AG08395 (cell line): ENCODE measurements at regions not wholly inside any gene's neighbourhood (a gene's known extent, or its start where the extent isn't known, plus 50 kb on each side); places are given as distances from the start of the nearest gene placed in this dataset.
A peak's percentile ranks its signal among the peaks of the same experiment; 100 is the strongest.

Experiments
- DNase-seq: peaks from one replicate; pipeline ENCODE4 v3.0.0; 2012; ENCODE audit warnings: mixed read lengths, low spot score

DNA sequence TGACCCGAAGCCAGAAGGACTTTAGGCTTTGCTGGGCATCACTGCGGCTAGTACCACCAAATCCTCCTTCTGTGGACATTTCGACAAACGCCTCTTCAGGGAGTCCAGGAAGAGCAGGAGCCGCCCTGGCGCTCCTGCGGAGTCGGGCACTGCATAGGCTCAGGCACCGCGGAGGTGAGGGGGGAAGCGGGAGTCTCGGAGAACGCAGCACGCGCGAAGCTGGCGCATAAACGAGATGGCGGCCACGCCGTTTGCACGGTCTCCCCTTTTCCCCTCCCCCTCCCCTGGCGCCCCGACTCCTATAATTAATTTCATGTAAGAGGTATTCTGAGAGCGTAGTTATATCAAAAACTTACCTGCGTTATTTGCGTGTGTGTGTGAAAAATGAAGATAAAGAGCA is 137.8 kb upstream of the GAS1 start:
- no peak for DNase-seq

GRCh38 chr9:87085521-87085920 is 138.2 kb upstream of the GAS1 start:
- no peak for DNase-seq

- DNase-seq: no peak
These were observed 139.0 kb upstream of the GAS1 start for GRCh38 chr9:87086221-87086818.

DNA sequence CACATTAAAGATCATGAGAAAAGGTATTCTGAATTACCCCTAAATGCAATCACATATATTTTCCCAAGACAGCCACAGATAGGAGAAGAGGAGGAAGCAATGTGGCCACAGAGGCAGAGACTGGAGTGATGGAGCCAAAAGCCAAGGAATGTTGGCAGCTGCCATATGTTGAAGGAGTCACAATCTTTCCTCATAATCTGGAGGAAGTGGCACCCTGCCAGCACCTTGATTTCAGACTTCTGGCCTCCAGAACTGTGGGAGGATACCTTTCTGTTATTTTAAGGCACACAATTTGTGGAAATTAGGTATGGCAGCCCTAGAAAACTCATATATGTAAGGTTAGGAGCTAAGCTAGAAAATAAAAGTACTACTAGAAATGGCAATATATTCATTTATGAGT is 139.9 kb upstream of the GAS1 start:
- no peak for DNase-seq

DNA sequence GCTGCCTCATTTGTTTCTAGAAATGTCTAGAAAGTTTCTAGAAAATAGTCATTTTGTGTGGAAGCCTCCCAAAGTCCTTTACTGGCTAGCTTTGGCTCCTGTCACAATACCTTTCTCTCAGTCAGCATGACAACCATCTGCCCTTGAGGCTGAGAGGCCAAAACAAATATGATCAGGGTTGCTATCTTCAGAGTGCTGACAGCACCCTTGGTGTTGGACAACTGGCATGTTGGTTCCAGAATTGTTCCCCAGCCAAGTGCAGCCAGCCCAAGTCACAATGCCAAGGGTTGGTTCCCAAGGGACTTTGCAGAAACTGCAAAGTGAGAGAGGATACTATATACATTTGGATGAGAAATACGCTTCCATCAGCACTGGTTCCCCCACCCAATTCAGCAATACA is 140.9 kb upstream of the GAS1 start:
- no peak for DNase-seq

- no peak for DNase-seq
These were observed 141.5 kb upstream of the GAS1 start for GRCh38 chr9:87088621-87089365.

- DNase-seq: no peak
These were observed 142.2 kb upstream of the GAS1 start for GRCh38 chr9:87089506-87089905.

- DNase-seq: no peak
These were observed 142.6 kb upstream of the GAS1 start for GRCh38 chr9:87089929-87090328.

GRCh38 chr9:87093777-87094176 is 146.5 kb upstream of the GAS1 start:
- no peak for DNase-seq

DNA sequence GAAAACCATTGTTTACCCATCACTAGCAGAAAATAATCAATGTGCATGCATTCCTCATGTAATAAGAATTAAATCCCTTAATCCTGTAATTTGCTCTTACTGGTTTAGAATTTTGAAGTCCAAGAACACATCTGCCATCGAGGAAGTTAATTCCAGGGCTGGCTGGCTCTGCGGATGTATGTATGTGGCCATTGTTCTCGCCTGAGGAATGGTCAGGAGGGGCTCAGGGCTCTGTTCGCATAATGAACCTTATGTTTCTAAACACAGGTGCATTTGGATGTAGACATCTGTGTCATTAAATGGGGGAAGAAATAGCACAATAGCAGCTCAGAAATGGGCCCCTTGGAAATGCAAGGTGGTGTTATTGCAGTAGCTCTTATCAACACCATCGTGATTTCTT is 148.6 kb upstream of the GAS1 start:
- no peak for DNase-seq

DNA sequence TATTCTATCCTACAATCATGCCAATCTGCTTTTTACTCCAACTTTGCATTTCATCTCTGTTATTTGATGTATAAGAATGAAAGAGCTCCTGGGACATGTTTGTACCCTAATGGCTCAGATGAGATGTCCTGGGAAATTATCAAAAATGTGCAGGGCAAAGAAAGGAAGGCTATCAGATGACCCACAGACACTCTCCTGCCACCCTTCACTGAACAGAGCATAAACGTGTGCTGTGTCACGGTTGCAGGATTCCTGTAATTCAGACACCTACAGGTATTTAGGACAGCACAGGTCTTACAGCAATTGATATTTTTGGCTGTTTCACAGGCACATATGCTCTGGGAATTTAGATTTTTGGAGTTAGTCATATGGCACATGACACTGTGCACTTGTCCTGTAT is 149.2 kb upstream of the GAS1 start:
- no peak for DNase-seq

DNA sequence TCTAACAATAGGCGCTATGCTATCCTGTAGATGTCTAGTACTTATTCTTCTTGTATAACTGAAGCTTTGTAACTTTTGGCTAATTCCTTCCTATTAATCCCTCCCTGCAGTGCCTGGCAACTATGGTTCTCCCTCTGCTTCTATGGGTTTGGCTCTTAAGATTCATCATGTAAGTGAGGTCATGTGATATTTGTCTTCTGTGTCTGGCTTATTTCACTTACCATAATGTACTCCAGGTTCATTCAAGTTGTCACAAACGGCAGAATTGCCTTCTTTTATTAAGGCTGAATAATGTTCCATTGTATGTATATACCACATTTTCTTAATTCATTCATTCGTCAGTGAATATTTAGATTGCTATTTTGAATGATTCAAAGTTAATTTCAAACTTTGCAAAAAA is 149.9 kb upstream of the GAS1 start:
- DNase-seq: no peak

DNA sequence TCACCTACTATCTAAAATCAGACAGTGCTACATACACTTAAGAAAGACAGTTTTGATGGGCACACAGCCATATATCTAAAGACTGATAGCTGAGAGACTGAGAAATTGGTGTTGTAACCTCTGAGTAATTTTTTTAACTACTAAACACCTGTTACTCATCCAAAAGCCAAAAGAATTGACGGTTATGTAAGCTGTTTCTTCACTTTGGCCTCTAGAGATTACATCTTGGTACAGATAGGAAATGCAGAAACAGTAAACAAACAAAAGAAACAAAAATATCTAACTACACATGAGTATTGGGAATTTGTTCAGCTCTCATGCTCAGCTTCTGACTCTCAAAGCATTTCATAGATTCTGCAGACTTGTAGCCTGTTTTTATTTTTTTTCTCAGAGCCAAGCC is 152.1 kb upstream of the GAS1 start:
- DNase-seq: no peak

GRCh38 chr9:87100001-87100400 is 152.7 kb upstream of the GAS1 start:
- no peak for DNase-seq

- no peak for DNase-seq
These were observed 154.8 kb upstream of the GAS1 start for GRCh38 chr9:87102126-87102525.

- DNase-seq: no peak
These were observed 159.8 kb upstream of the GAS1 start for GRCh38 chr9:87107072-87107471.

- DNase-seq: no peak
These were observed 161.4 kb upstream of the GAS1 start for GRCh38 chr9:87108661-87109060.

DNA sequence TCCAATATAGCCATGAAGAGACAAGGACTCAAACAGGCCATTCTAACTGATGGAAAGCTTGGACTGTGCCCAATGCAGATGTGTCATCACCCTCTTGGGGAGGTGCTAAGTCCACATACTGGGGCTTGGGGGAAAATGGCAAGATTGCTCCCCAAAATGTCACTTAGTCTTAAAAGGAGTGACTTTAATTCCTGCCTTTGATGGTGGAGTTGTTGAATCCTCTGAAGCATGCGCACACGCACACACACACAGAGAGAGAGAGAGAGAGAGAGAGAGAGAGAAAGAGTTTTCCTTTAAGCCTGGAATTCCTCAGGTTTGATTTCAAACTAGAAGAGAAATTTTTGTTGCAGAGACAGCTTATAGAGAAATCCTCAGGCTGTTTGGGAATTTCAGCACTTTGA is 161.9 kb upstream of the GAS1 start:
- DNase-seq: no peak

- DNase-seq: peak; percentile 47
These were observed 162.5 kb upstream of the GAS1 start for GRCh38 chr9:87109851-87110250.

DNA sequence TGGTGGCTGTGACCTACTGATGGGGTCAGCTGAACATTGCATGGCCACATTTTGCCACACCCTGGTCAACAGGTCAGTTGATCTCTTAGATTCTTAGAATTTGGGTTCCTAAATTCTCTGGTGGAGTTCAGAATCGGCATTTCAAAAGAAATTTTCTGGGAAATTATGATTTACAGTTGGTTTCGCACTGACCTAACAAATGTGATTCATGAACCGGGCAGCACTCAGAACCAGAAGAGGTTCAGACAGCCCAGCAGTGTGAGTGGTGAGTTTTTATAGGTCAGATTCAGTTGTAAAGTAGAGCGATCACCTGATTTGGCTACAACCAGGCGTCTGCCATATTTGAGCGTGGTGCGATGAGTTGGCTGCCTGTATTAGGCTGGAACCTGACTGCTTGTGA is 163.7 kb upstream of the GAS1 start:
- DNase-seq: no peak

- DNase-seq: peak; percentile 48
These were observed 165.3 kb upstream of the GAS1 start for GRCh38 chr9:87112656-87113055.

DNA sequence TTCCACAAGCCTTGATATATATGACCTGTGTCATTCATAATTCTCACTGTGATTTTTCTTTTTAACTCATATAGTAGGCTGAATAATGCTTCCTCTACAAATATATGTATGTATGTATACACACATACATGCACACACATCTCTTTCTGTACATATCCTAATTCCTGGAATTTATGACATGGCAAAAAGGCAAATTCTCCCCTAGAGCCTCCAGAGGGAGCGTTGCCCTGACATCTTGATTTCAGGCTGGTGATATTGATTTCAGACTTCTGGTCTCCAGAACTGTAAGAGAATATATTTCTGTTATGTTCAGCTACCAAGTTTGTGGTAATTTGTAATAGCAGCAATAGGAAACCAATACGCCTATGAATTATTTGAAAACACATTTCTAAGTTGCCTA is 166.6 kb upstream of the GAS1 start:
- no peak for DNase-seq

GRCh38 chr9:87115785-87116184 is 168.5 kb upstream of the GAS1 start:
- DNase-seq: no peak

DNA sequence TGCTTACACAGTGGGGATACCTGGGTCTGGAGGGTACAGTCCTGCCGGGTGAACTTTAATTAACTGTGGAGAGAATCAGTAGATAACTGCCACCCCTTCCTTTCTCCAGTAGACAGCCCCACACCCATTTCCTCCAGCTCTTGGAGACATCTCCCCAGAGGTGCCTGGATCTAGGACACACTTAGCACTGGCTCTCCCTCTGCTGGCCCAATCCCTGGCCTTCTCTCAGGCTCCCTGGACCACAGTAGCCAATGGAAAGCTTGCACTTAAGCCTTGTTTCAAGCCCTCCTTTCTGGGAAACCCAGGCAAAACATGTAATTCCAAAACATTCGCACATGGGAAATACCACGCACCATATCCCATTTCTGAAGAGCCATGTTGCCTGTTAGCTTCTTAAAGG is 169.2 kb upstream of the GAS1 start:
- no peak for DNase-seq
